OCI-LY1 (cell line): ENCODE measurements at regions not wholly inside any gene's neighbourhood (a gene's known extent, or its start where the extent isn't known, plus 50 kb on each side); places are given as distances from the start of the nearest gene placed in this dataset.

Experiments used
- H2AFZ ChIP-seq: fragments of 200-600 bp; sonication (generic), shearing (Covaris generic); 2 replicates; pipeline ENCODE4 v1.6.0; 2014; ENCODE audit warnings: antibody characterized with exemption, mild to moderate bottlenecking, low read length
- H3F3A ChIP-seq: fragments of 200-600 bp; sonication (generic), shearing (Covaris generic); 2 replicates; pipeline ENCODE4 v1.6.0; 2014; ENCODE audit warnings: mild to moderate bottlenecking, antibody characterized with exemption, low read length, moderate library complexity; ENCODE audit not compliant: insufficient read depth
- H3K27ac ChIP-seq: fragments of 200-600 bp; sonication (generic); 2 replicates; pipeline ENCODE4 v1.5.1; 2014; ENCODE audit warnings: low read length, mixed run types, mild to moderate bottlenecking, low read depth; ENCODE audit not compliant: poor library complexity, severe bottlenecking
- H3K27me3 ChIP-seq: fragments of 200-600 bp; sonication (generic); 2 replicates; pipeline ENCODE4 v1.6.0; 2014; ENCODE audit warnings: antibody characterized with exemption, mild to moderate bottlenecking, low read length, moderate library complexity; ENCODE audit not compliant: insufficient read depth
- H3K36me3 ChIP-seq: fragments of 200-600 bp; sonication (generic); 2 replicates; pipeline ENCODE4 v1.6.1; 2014; ENCODE audit warnings: mild to moderate bottlenecking, antibody characterized with exemption, low read length, moderate library complexity, mixed read lengths; ENCODE audit not compliant: insufficient read depth
- H3K4me1 ChIP-seq: fragments of 200-600 bp; sonication (generic); 2 replicates; pipeline ENCODE4 v1.5.1; 2014; ENCODE audit warnings: mild to moderate bottlenecking, low read length, moderate library complexity; ENCODE audit not compliant: insufficient read depth, severe bottlenecking
- H3K4me2 ChIP-seq: fragments of 200-600 bp; sonication (generic), shearing (Covaris generic); 2 replicates; pipeline ENCODE4 v1.6.1; 2014; ENCODE audit warnings: low read length
- H3K4me3 ChIP-seq: fragments of 200-600 bp; sonication (generic); 2 replicates; pipeline ENCODE4 v1.5.1; 2014; ENCODE audit warnings: low read length, low read depth, mild to moderate bottlenecking, mixed read lengths; ENCODE audit not compliant: poor library complexity, severe bottlenecking
- H3K79me2 ChIP-seq: fragments of 200-600 bp; shearing (Covaris generic); 2 replicates; pipeline ENCODE4 v1.6.1; 2016; ENCODE audit warnings: mixed run types, low read length, mixed read lengths; ENCODE audit not compliant: insufficient read depth
- H3K9ac ChIP-seq: fragments of 200-600 bp; sonication (generic), shearing (Covaris generic); 2 replicates; pipeline ENCODE4 v1.6.1; 2014; ENCODE audit warnings: mild to moderate bottlenecking, low read length, mixed read lengths
- H3K9me2 ChIP-seq: fragments of 200-600 bp; sonication (generic), shearing (Covaris generic); 2 replicates; pipeline ENCODE4 v1.6.1; 2014; ENCODE audit warnings: low read depth, mild to moderate bottlenecking, low read length, mixed read lengths
- H3K9me3 ChIP-seq: fragments of 200-600 bp; shearing (Covaris generic); 2 replicates; pipeline ENCODE4 v1.6.1; 2014; ENCODE audit warnings: low read length, mixed read lengths
- H4K20me1 ChIP-seq: fragments of 200-600 bp; sonication (generic), shearing (Covaris generic); 2 replicates; pipeline ENCODE4 v1.6.0; 2016; ENCODE audit warnings: mild to moderate bottlenecking, low read length; ENCODE audit not compliant: insufficient read depth
- EZH2 ChIP-seq: fragments of 200-600 bp; sonication (generic), shearing (Covaris generic); IDR thresholded peaks from 2 replicates; pipeline ENCODE4 v1.8.0; 2017; ENCODE audit warnings: borderline replicate concordance, mixed run types, mild to moderate bottlenecking, antibody characterized with exemption, low read length, moderate library complexity, mixed read lengths
- TF ChIP-seq, protein P1 (sequence below): fragments of 200-600 bp; sonication (generic), shearing (Covaris generic); IDR thresholded peaks from 2 replicates; pipeline ENCODE4 v1.5.1; 2017; ENCODE audit warnings: mild to moderate bottlenecking, antibody characterized with exemption, low read length, moderate library complexity, mixed read lengths

DNA sequence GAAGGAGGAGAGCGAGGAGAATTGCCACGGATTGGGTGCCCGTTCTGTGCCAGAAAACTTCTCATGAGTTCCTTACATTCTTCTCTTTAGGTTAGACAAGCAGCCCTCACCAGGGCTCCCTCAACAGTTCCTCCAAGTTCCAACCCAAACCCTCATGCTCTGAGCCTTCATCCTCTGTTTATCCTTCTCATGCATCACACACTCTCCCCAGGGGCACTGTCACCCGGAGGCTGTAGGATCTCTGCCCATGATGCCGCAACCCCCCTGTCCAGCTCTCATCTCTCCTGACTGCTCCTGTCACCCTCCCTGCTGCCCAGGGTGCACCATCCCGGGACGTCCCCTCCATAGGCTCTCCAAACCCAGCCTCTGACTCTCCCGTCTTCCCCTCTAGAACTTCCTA is 99.4 kb upstream of the MYCN start:
- Histone ChIP-seq H3K27ac (no peak overlapping the region), H3K79me2 (no peaks in the 10 kb centered on the region), H3K9ac (no peak overlapping the region), H3K27me3 (no peaks in the 10 kb centered on the region), H4K20me1 (no peaks in the 10 kb centered on the region), H3K4me1 (no peaks in the 10 kb centered on the region), H3K4me2 (no peak overlapping the region), H3K36me3 (no peaks in the 10 kb centered on the region), H3K9me2 (no peaks in the 10 kb centered on the region), H3K9me3 (no peaks in the 10 kb centered on the region), H3K4me3 (no peak overlapping the region), H3F3A (no peaks in the 10 kb centered on the region), H2AFZ (no peak overlapping the region)
- TF ChIP-seq, protein P1, sequence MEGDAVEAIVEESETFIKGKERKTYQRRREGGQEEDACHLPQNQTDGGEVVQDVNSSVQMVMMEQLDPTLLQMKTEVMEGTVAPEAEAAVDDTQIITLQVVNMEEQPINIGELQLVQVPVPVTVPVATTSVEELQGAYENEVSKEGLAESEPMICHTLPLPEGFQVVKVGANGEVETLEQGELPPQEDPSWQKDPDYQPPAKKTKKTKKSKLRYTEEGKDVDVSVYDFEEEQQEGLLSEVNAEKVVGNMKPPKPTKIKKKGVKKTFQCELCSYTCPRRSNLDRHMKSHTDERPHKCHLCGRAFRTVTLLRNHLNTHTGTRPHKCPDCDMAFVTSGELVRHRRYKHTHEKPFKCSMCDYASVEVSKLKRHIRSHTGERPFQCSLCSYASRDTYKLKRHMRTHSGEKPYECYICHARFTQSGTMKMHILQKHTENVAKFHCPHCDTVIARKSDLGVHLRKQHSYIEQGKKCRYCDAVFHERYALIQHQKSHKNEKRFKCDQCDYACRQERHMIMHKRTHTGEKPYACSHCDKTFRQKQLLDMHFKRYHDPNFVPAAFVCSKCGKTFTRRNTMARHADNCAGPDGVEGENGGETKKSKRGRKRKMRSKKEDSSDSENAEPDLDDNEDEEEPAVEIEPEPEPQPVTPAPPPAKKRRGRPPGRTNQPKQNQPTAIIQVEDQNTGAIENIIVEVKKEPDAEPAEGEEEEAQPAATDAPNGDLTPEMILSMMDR: no peak
- no peak for TF ChIP-seq EZH2

DNA sequence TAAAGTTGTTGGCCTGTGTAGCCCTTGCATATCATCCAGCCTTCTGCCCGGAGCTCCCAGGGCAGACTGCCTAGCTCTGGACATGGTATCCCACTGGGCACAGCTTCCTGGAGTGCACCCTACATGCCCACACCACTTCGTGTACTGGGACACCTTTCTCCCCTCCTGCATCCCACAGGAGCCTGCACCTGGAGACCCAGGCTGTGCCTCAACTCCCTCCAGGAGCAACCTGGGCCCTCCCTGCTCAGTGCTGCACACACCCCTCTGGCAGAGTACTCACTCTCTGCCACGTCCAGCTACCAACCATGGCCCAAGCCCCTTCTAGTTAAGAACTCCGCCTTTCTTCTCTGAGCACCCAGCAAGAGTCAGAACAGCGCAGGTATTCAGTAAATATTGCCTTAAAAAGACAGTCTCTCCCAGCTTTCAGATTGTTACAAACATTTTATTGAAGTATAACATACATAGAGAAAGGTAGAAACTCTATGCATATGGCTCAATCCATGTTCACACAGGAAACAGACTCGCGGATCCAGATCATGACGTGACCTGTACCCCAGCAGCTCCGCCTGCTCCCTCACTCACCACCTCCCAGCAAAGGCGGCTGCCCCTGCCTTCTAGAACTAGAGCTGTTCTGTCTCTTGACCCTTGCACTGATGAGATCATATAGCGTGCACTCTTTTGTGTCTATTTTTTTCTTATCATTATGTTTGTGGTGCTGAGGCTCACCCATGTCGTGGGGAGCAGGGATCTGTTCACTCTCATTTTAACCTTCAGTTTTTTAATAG is 98.4 kb upstream of the MYCN start:
- no peak overlapping the region for H2AFZ ChIP-seq
- H3K36me3 ChIP-seq: no peaks in the 10 kb centered on the region
- no peaks in the 10 kb centered on the region for H3K9me2 ChIP-seq
- H3K9ac ChIP-seq: no peak overlapping the region
- no peaks in the 10 kb centered on the region for H3F3A ChIP-seq
- no peaks in the 10 kb centered on the region for H3K4me1 ChIP-seq
- H3K4me3 ChIP-seq: no peak overlapping the region
- TF ChIP-seq, protein P1: no peak
- no peak for TF ChIP-seq EZH2
- no peak overlapping the region for H3K4me2 ChIP-seq
- no peaks in the 10 kb centered on the region for H4K20me1 ChIP-seq
- no peaks in the 10 kb centered on the region for H3K9me3 ChIP-seq
- no peaks in the 10 kb centered on the region for H3K27me3 ChIP-seq
- no peak overlapping the region for H3K27ac ChIP-seq
- H3K79me2 ChIP-seq: no peaks in the 10 kb centered on the region

GRCh38 chr2:15842758-15843666 is 97.3 kb upstream of the MYCN start:
- H3K4me3 ChIP-seq: no peak overlapping the region
- H3K27ac ChIP-seq: no peak overlapping the region
- H3K9me2 ChIP-seq: no peaks in the 10 kb centered on the region
- no peaks in the 10 kb centered on the region for H3K36me3 ChIP-seq
- H3F3A ChIP-seq: no peaks in the 10 kb centered on the region
- H3K4me2 ChIP-seq: no peak overlapping the region
- H4K20me1 ChIP-seq: no peaks in the 10 kb centered on the region
- TF ChIP-seq EZH2: no peak
- TF ChIP-seq, protein P1: no peak
- H2AFZ ChIP-seq: no peak overlapping the region
- H3K79me2 ChIP-seq: no peaks in the 10 kb centered on the region
- H3K27me3 ChIP-seq: no peaks in the 10 kb centered on the region
- H3K9me3 ChIP-seq: no peaks in the 10 kb centered on the region
- no peaks in the 10 kb centered on the region for H3K4me1 ChIP-seq
- H3K9ac ChIP-seq: no peak overlapping the region
